ENCODE measurements at regions not wholly inside any gene's neighbourhood (a gene's known extent, or its start where the extent isn't known, plus 50 kb on each side); places are given as distances from the start of the nearest gene placed in this dataset.

GRCh38 chr17:77781536-77781935 lies 177.0 kb upstream of the TNRC6C start:
- TF ChIP-seq CTCF (IDR thresholded peaks at IDR 0.05) = no peak
- TF ChIP-seq POLR2A (IDR thresholded peaks at IDR 0.05) = no peak
